Uterus (tissue), 2 donors: ENCODE measurements at regions not wholly inside any gene's neighbourhood (a gene's known extent, or its start where the extent isn't known, plus 50 kb on each side); places are given as distances from the start of the nearest gene placed in this dataset.

ENCODE experiments used
- CTCF ChIP-seq, 4 experiments: fragments of 200-600 bp in 2 of 4; fragments of 450-650 bp in 2 of 4; sonication (generic) in 2 of 4; IDR thresholded peaks; one replicate each; pipeline ENCODE4 v1.5.1; 2016 to 2019; ENCODE audit warnings: antibody characterized with exemption in 4 of 4, mild to moderate bottlenecking in 2 of 4, moderate library complexity in 1 of 4
- POLR2A ChIP-seq, 2 donors: fragments of 450-650 bp; IDR thresholded peaks; one replicate each; pipeline ENCODE4 v1.6.1; 2016; ENCODE audit warnings: antibody characterized with exemption in 2 of 2, mild to moderate bottlenecking in 1 of 2, moderate library complexity in 1 of 2

- no peak for TF ChIP-seq CTCF (IDR thresholded peaks at IDR 0.05)
- TF ChIP-seq POLR2A (IDR thresholded peaks at IDR 0.05) = no peak
These were observed 123.1 kb upstream of the ESRRG start for GRCh38 chr1:216846339-216846738.
